Hematopoietic multipotent progenitor cell treated with erythropoietin and hydrocortisone succinate and interleukin-3 and kit ligand, for 8 days (in vitro differentiated cells): ENCODE measurements at regions not wholly inside any gene's neighbourhood (a gene's known extent, or its start where the extent isn't known, plus 50 kb on each side); places are given as distances from the start of the nearest gene placed in this dataset.

ENCODE experiments used
- DNase-seq: peaks from one replicate; pipeline ENCODE4 v3.0.0-alpha.2; 2015

GRCh38 chr12:4091016-4091743, 182.4 kb upstream of the CCND2 start:
- peak; percentile 11 for DNase-seq

- no peak for DNase-seq
Observed at GRCh38 chr12:4089956-4090355, 183.6 kb upstream of the CCND2 start.

GRCh38 chr12:4089121-4089606, 184.4 kb upstream of the CCND2 start:
- no peak for DNase-seq

- DNase-seq = no peak
Observed at GRCh38 chr12:4088451-4088850, 185.1 kb upstream of the CCND2 start.

GRCh38 chr12:4086481-4086880, 187.1 kb upstream of the CCND2 start:
- DNase-seq = no peak

- no peak for DNase-seq
Observed at GRCh38 chr12:4084573-4084972, 189.0 kb upstream of the CCND2 start.

- no peak for DNase-seq
Observed at GRCh38 chr12:4082809-4083403, 190.7 kb upstream of the CCND2 start.

GRCh38 chr12:4080213-4080612, 193.3 kb upstream of the CCND2 start:
- no peak for DNase-seq

GRCh38 chr12:4074129-4074528, 199.4 kb upstream of the CCND2 start:
- no peak for DNase-seq

GRCh38 chr12:4069670-4070010, 196.4 kb upstream of the PARP11 start:
- DNase-seq = no peak

GRCh38 chr12:4068981-4069669, 195.9 kb upstream of the PARP11 start:
- peak; percentile 29 for DNase-seq

GRCh38 chr12:4064008-4064407, 190.8 kb upstream of the PARP11 start:
- DNase-seq = no peak

- no peak for DNase-seq
Observed at GRCh38 chr12:4059898-4060568, 186.8 kb upstream of the PARP11 start.

- no peak for DNase-seq
Observed at GRCh38 chr12:4056910-4057845, 184.0 kb upstream of the PARP11 start.

GRCh38 chr12:4054630-4055029, 181.4 kb upstream of the PARP11 start:
- no peak for DNase-seq

- no peak for DNase-seq
Observed at GRCh38 chr12:4052691-4053090, 179.5 kb upstream of the PARP11 start.

- DNase-seq = peak; percentile 44
Observed at GRCh38 chr12:4051596-4051995, 178.4 kb upstream of the PARP11 start.

GRCh38 chr12:4050340-4050739, 177.1 kb upstream of the PARP11 start:
- no peak for DNase-seq

GRCh38 chr12:4049298-4050080, 176.3 kb upstream of the PARP11 start:
- no peak for DNase-seq

GRCh38 chr12:4047421-4047820, 174.2 kb upstream of the PARP11 start:
- no peak for DNase-seq

GRCh38 chr12:4046495-4046840, 173.3 kb upstream of the PARP11 start:
- DNase-seq = no peak
